ENCODE measurements at regions not wholly inside any gene's neighbourhood (a gene's known extent, or its start where the extent isn't known, plus 50 kb on each side); places are given as distances from the start of the nearest gene placed in this dataset.
"Not testable (repeated sequence)": the region's sequence is repeated elsewhere in the genome, so short reads cannot be mapped to it uniquely, and the experiment has no call there.

- H3K4me3 ChIP-seq (ENCODE audit: low read length); DNase-seq; H3K27me3 ChIP-seq (ENCODE audit: control insufficient read depth, insufficient read depth); H3K4me1 ChIP-seq (ENCODE audit: control insufficient read depth, insufficient read depth, low read length); H3K27ac ChIP-seq (ENCODE audit: low read length); H3K9me3 ChIP-seq (ENCODE audit: control insufficient read depth, low read length); intact Hi-C loops (cut with DNase I); ATAC-seq: not testable (repeated sequence)
- 76% methylated on average over 3 of the region's 3 CpGs for WGBS
Observed at GRCh38 chr17:62239569-62239968, 140.8 kb upstream of the EFCAB3 start.

GRCh38 chr17:62238551-62239338, 141.6 kb upstream of the EFCAB3 start:
- DNase-seq; ATAC-seq; H3K27me3 ChIP-seq (ENCODE audit: control insufficient read depth, insufficient read depth); H3K9me3 ChIP-seq (ENCODE audit: control insufficient read depth, low read length); H3K4me3 ChIP-seq (ENCODE audit: low read length); H3K4me1 ChIP-seq (ENCODE audit: control insufficient read depth, insufficient read depth, low read length); H3K27ac ChIP-seq (ENCODE audit: low read length); intact Hi-C loops (cut with DNase I): not testable (repeated sequence)
- WGBS = 70% methylated on average over 6 of the region's 6 CpGs

GRCh38 chr17:62233822-62234481, 146.4 kb upstream of the EFCAB3 start:
- ATAC-seq; H3K4me3 ChIP-seq (ENCODE audit: low read length); H3K4me1 ChIP-seq (ENCODE audit: control insufficient read depth, insufficient read depth, low read length); H3K9me3 ChIP-seq (ENCODE audit: control insufficient read depth, low read length); intact Hi-C loops (cut with DNase I); H3K27me3 ChIP-seq (ENCODE audit: control insufficient read depth, insufficient read depth); DNase-seq; H3K27ac ChIP-seq (ENCODE audit: low read length): not testable (repeated sequence)
- 89% methylated on average over 2 of the region's 2 CpGs for WGBS

GRCh38 chr17:62231293-62231692, 149.1 kb upstream of the EFCAB3 start:
- DNase-seq; H3K27ac ChIP-seq (ENCODE audit: low read length); ATAC-seq; H3K9me3 ChIP-seq (ENCODE audit: control insufficient read depth, low read length); H3K27me3 ChIP-seq (ENCODE audit: control insufficient read depth, insufficient read depth); intact Hi-C loops (cut with DNase I); H3K4me3 ChIP-seq (ENCODE audit: low read length); H3K4me1 ChIP-seq (ENCODE audit: control insufficient read depth, insufficient read depth, low read length): not testable (repeated sequence)
- 48% methylated on average over 4 of the region's 5 CpGs for WGBS

GRCh38 chr17:62226610-62227240, 153.6 kb upstream of the EFCAB3 start:
- intact Hi-C loops (cut with DNase I); H3K27me3 ChIP-seq (ENCODE audit: control insufficient read depth, insufficient read depth); H3K27ac ChIP-seq (ENCODE audit: low read length); H3K4me3 ChIP-seq (ENCODE audit: low read length); DNase-seq; ATAC-seq; H3K4me1 ChIP-seq (ENCODE audit: control insufficient read depth, insufficient read depth, low read length); H3K9me3 ChIP-seq (ENCODE audit: control insufficient read depth, low read length): not testable (repeated sequence)
- WGBS = 12% methylated on average over 3 of the region's 3 CpGs

- H3K27ac ChIP-seq (ENCODE audit: low read length); H3K4me1 ChIP-seq (ENCODE audit: control insufficient read depth, insufficient read depth, low read length); intact Hi-C loops (cut with DNase I); H3K4me3 ChIP-seq (ENCODE audit: low read length); DNase-seq; ATAC-seq; H3K27me3 ChIP-seq (ENCODE audit: control insufficient read depth, insufficient read depth); H3K9me3 ChIP-seq (ENCODE audit: control insufficient read depth, low read length): not testable (repeated sequence)
- WGBS = 97% methylated on average over 1 of the region's 1 CpG
Observed at GRCh38 chr17:62223585-62223984, 156.8 kb upstream of the EFCAB3 start.

- 69% methylated on average over 7 of the region's 7 CpGs for WGBS
- H3K27me3 ChIP-seq (ENCODE audit: control insufficient read depth, insufficient read depth) = no peaks in the 10 kb centered on the region
Observed at GRCh38 chr17:62219221-62219899, 154.3 kb upstream of the MED13 start.

GRCh38 chr17:62216847-62217246, 151.8 kb upstream of the MED13 start:
- no peak overlapping the region for H3K27ac ChIP-seq (ENCODE audit: low read length)
- H3K4me1 ChIP-seq (ENCODE audit: control insufficient read depth, insufficient read depth, low read length) = no peaks in the 10 kb centered on the region
- intact Hi-C loops (cut with DNase I) = no loop called here
- ATAC-seq (no peak), DNase-seq (no peak)
- H3K4me3 ChIP-seq (ENCODE audit: low read length) = no peak overlapping the region
- H3K9me3 ChIP-seq (ENCODE audit: control insufficient read depth, low read length) = no peaks in the 10 kb centered on the region
- H3K27me3 ChIP-seq (ENCODE audit: control insufficient read depth, insufficient read depth) = no peaks in the 10 kb centered on the region
- 90% methylated on average over 8 of the region's 8 CpGs for WGBS

More at GRCh38 chr17:62219221-62219899, 154.3 kb upstream of the MED13 start:
- intact Hi-C loops (cut with DNase I) = no loop called here
- Histone ChIP-seq H3K4me3 (ENCODE audit: low read length) (no peak overlapping the region), H3K4me1 (ENCODE audit: control insufficient read depth, insufficient read depth, low read length) (no peaks in the 10 kb centered on the region), H3K9me3 (ENCODE audit: control insufficient read depth, low read length) (no peaks in the 10 kb centered on the region), H3K27ac (ENCODE audit: low read length) (no peak overlapping the region)
- DNase-seq = no peak
- no peak for ATAC-seq

GRCh38 chr17:62215891-62216290, 150.8 kb upstream of the MED13 start:
- WGBS = 90% methylated on average over 6 of the region's 6 CpGs
- intact Hi-C loops (cut with DNase I); H3K9me3 ChIP-seq (ENCODE audit: control insufficient read depth, low read length); DNase-seq; H3K4me1 ChIP-seq (ENCODE audit: control insufficient read depth, insufficient read depth, low read length); H3K27ac ChIP-seq (ENCODE audit: low read length); H3K4me3 ChIP-seq (ENCODE audit: low read length); H3K27me3 ChIP-seq (ENCODE audit: control insufficient read depth, insufficient read depth); ATAC-seq: not testable (repeated sequence)

GRCh38 chr17:62206550-62206949, 141.5 kb upstream of the MED13 start:
- Histone ChIP-seq H3K9me3 (ENCODE audit: control insufficient read depth, low read length) (no peaks in the 10 kb centered on the region), H3K4me1 (ENCODE audit: control insufficient read depth, insufficient read depth, low read length) (no peaks in the 10 kb centered on the region), H3K27ac (ENCODE audit: low read length) (no peak overlapping the region), H3K27me3 (ENCODE audit: control insufficient read depth, insufficient read depth) (no peaks in the 10 kb centered on the region), H3K4me3 (ENCODE audit: low read length) (no peak overlapping the region)
- no peak for DNase-seq
- 65% methylated on average over 4 of the region's 4 CpGs for WGBS
- no peak for ATAC-seq
- intact Hi-C loops (cut with DNase I) = no loop called here

- H3K4me3 ChIP-seq (ENCODE audit: low read length); H3K27me3 ChIP-seq (ENCODE audit: control insufficient read depth, insufficient read depth); H3K4me1 ChIP-seq (ENCODE audit: control insufficient read depth, insufficient read depth, low read length); H3K27ac ChIP-seq (ENCODE audit: low read length); intact Hi-C loops (cut with DNase I); H3K9me3 ChIP-seq (ENCODE audit: control insufficient read depth, low read length); ATAC-seq; DNase-seq: not testable (repeated sequence)
- 73% methylated on average over 7 of the region's 7 CpGs for WGBS
Observed at GRCh38 chr17:62197156-62197555, 132.1 kb upstream of the MED13 start.

All from right cardiac atrium (tissue), 5 donors.